MM.1S (cell line): ENCODE measurements at regions not wholly inside any gene's neighbourhood (a gene's known extent, or its start where the extent isn't known, plus 50 kb on each side); places are given as distances from the start of the nearest gene placed in this dataset.
A peak's percentile ranks its signal among the peaks of the same experiment; 100 is the strongest.

Source experiments
- DNase-seq: peaks from one replicate; pipeline ENCODE4 v3.0.0-alpha.2; 2015
- H2AFZ ChIP-seq: fragments of 300-600 bp; sonication (generic); 2 replicates; pipeline ENCODE4 v1.6.0; 2016; ENCODE audit warnings: antibody characterized with exemption, low read length
- H3F3A ChIP-seq: fragments of 300-600 bp; sonication (generic); 2 replicates; pipeline ENCODE4 v1.6.1; 2016; ENCODE audit warnings: mild to moderate bottlenecking, antibody characterized with exemption, low read length, moderate library complexity, mixed read lengths; ENCODE audit not compliant: insufficient read depth
- H3K27ac ChIP-seq: fragments of 300-600 bp; sonication (generic); 2 replicates; pipeline ENCODE4 v1.5.1; 2016; ENCODE audit warnings: mild to moderate bottlenecking, low read length
- H3K27me3 ChIP-seq: fragments of 300-600 bp; sonication (generic); replicated peaks from 2 replicates; pipeline ENCODE4 v1.6.0; 2016; ENCODE audit warnings: low read length; ENCODE audit not compliant: insufficient read depth
- H3K36me3 ChIP-seq: fragments of 300-600 bp; sonication (generic); replicated peaks from 2 replicates; pipeline ENCODE4 v1.6.1; 2016; ENCODE audit warnings: mild to moderate bottlenecking, low read length, mixed read lengths; ENCODE audit not compliant: insufficient read depth
- H3K4me1 ChIP-seq: fragments of 300-600 bp; sonication (generic); 2 replicates; pipeline ENCODE4 v1.6.1; 2016; ENCODE audit warnings: low read length, mixed read lengths
- H3K4me2 ChIP-seq: fragments of 300-600 bp; sonication (generic); 2 replicates; pipeline ENCODE4 v1.6.0; 2016; ENCODE audit warnings: low read depth, low read length
- H3K4me3 ChIP-seq: fragments of 300-600 bp; sonication (generic); 2 replicates; pipeline ENCODE4 v1.5.1; 2016; ENCODE audit warnings: low read length, mixed read lengths
- H3K79me2 ChIP-seq: fragments of 300-600 bp; sonication (generic); 2 replicates; pipeline ENCODE4 v1.6.1; 2016; ENCODE audit warnings: mixed run types, low read length, mixed read lengths
- H3K9ac ChIP-seq: fragments of 300-600 bp; sonication (generic); 2 replicates; pipeline ENCODE4 v1.6.1; 2016; ENCODE audit warnings: low read length, mixed read lengths
- H3K9me2 ChIP-seq: fragments of 300-600 bp; sonication (generic); replicated peaks from 2 replicates; pipeline ENCODE4 v1.6.1; 2016; ENCODE audit warnings: mild to moderate bottlenecking, low read length, mixed read lengths; ENCODE audit not compliant: insufficient read depth
- H3K9me3 ChIP-seq: fragments of 300-600 bp; sonication (generic); replicated peaks from 2 replicates; pipeline ENCODE4 v1.6.1; 2016; ENCODE audit warnings: mild to moderate bottlenecking, low read length, mixed read lengths; ENCODE audit not compliant: insufficient read depth
- H4K20me1 ChIP-seq: fragments of 300-600 bp; sonication (generic); 2 replicates; pipeline ENCODE4 v1.6.1; 2016; ENCODE audit warnings: mild to moderate bottlenecking, low read length, moderate library complexity, mixed read lengths; ENCODE audit not compliant: insufficient read depth
- CTCF ChIP-seq: fragments of 300-600 bp; sonication (generic); IDR thresholded peaks from 2 replicates; pipeline ENCODE4 v1.5.1; 2016; ENCODE audit warnings: antibody characterized with exemption, low read length, mixed read lengths
- EZH2 ChIP-seq: fragments of 300-600 bp; sonication (generic); optimal IDR thresholded peaks from 2 replicates; pipeline ENCODE3; 2017; ENCODE audit warnings: low read depth, mild to moderate bottlenecking, antibody characterized with exemption, low read length, mixed read lengths
- EZH2phosphoT487 ChIP-seq: fragments of 300-600 bp; sonication (generic); IDR thresholded peaks from 2 replicates; pipeline ENCODE4 v1.6.1; 2018; ENCODE audit warnings: antibody characterized with exemption, low read length

GRCh38 chr2:43133708-43134570 is 92.5 kb downstream of the ZFP36L2 start:
- peak overlapping the region; percentile 51; the same call in 1 of the 2 replicates for H2AFZ ChIP-seq
- peak; percentile 8; the same call in 1 of the 2 replicates for TF ChIP-seq CTCF
- TF ChIP-seq EZH2, result no peak
- no peak overlapping the region for H3K4me3 ChIP-seq
- H3K36me3 ChIP-seq, result no peaks in the 10 kb centered on the region
- peaks cover 43% of the 10 kb centered on the region for H3K4me1 ChIP-seq
- no peaks in the 10 kb centered on the region for H3K27me3 ChIP-seq
- H3K9me2 ChIP-seq, result no peaks in the 10 kb centered on the region
- peaks cover 40% of the 10 kb centered on the region for H3F3A ChIP-seq
- no peaks in the 10 kb centered on the region for H3K79me2 ChIP-seq
- no peaks in the 10 kb centered on the region for H4K20me1 ChIP-seq
- peak; percentile 74 for DNase-seq
- peak overlapping the region; percentile 67 for H3K9ac ChIP-seq
- peak overlapping the region; percentile 63 for H3K4me2 ChIP-seq
- H3K27ac ChIP-seq, result peak overlapping the region; percentile 98
- H3K9me3 ChIP-seq, result no peaks in the 10 kb centered on the region

GRCh38 chr2:43133336-43133707 is 93.1 kb downstream of the ZFP36L2 start:
- Histone ChIP-seq H3K4me3 (no peak overlapping the region), H3K9ac (peak overlapping the region; percentile 67), H3K36me3 (no peaks in the 10 kb centered on the region), H3K27ac (peak overlapping the region; percentile 98), H3K4me1 (peaks cover 43% of the 10 kb centered on the region), H3K79me2 (no peaks in the 10 kb centered on the region), H3K4me2 (peak overlapping the region; percentile 63; the same call in 1 of the 2 replicates), H2AFZ (peak overlapping the region; percentile 65; the same call in 1 of the 2 replicates), H3K27me3 (no peaks in the 10 kb centered on the region), H3F3A (peaks cover 40% of the 10 kb centered on the region), H3K9me3 (no peaks in the 10 kb centered on the region), H3K9me2 (no peaks in the 10 kb centered on the region), H4K20me1 (no peaks in the 10 kb centered on the region)
- no peak for DNase-seq
- TF ChIP-seq EZH2 (no peak), CTCF (no peak), EZH2phosphoT487 (no peak)

- Histone ChIP-seq H3K27me3 (no peaks in the 10 kb centered on the region), H3K9me2 (no peaks in the 10 kb centered on the region), H3K4me2 (no peak overlapping the region), H3K4me1 (peaks cover 43% of the 10 kb centered on the region), H4K20me1 (no peaks in the 10 kb centered on the region), H3F3A (peaks cover 40% of the 10 kb centered on the region), H3K9ac (peak overlapping the region; percentile 67; the same call in 1 of the 2 replicates), H3K27ac (peak overlapping the region; percentile 98), H2AFZ (peak overlapping the region; percentile 65), H3K79me2 (no peaks in the 10 kb centered on the region), H3K4me3 (no peak overlapping the region), H3K36me3 (no peaks in the 10 kb centered on the region), H3K9me3 (no peaks in the 10 kb centered on the region)
- no peak for DNase-seq
- TF ChIP-seq EZH2phosphoT487 (no peak), EZH2 (no peak), CTCF (no peak)
These were observed 93.6 kb downstream of the ZFP36L2 start for GRCh38 chr2:43132683-43133301.
